K562 (cell line): ENCODE measurements at regions not wholly inside any gene's neighbourhood (a gene's known extent, or its start where the extent isn't known, plus 50 kb on each side); places are given as distances from the start of the nearest gene placed in this dataset.

Experiments used
- ETV5 ChIP-seq: sonication (generic); formaldehyde crosslinking; IDR thresholded peaks from 2 replicates; pipeline ENCODE4 v1.4.0; 2020; ENCODE audit warnings: low read depth, mild to moderate bottlenecking, missing genetic modification reagents
- POLR2A ChIP-seq: fragments of 450-650 bp; conservative IDR thresholded peaks from 2 replicates; pipeline ENCODE4 v1.6.1; 2016
- POLR2AphosphoS5 ChIP-seq: IDR thresholded peaks from 2 replicates; pipeline ENCODE4 v1.6.1; 2011; ENCODE audit warnings: mild to moderate bottlenecking, low read depth, low read length, moderate library complexity; ENCODE audit not compliant: control insufficient read depth, insufficient read depth
- TF ChIP-seq, protein P1 (sequence below), 3 experiments: IDR thresholded peaks in 2 of 3; conservative IDR thresholded peaks in 1 of 3; 2 replicates each; pipeline ENCODE4 v1.5.1; 2011 to 2012; ENCODE audit warnings: low read length in 3 of 3, mild to moderate bottlenecking in 3 of 3, control low read depth in 2 of 3, improper control_type of control experiment in 1 of 3, inconsistent platforms in 1 of 3, low read depth in 1 of 3, mixed read lengths in 1 of 3, moderate library complexity in 1 of 3; ENCODE audit not compliant: insufficient read depth in 2 of 3
- TF ChIP-seq, protein P2 (sequence below), 2 experiments: fragments of 450-650 bp; IDR thresholded peaks; 2 replicates each; pipeline ENCODE4 v1.6.1; 2016
- TF ChIP-seq, protein P3 (sequence below): fragments of 250-450 bp; sonication (Bioruptor Pico); IDR thresholded peaks from 2 replicates; pipeline ENCODE4 v1.8.0; 2022; ENCODE audit warnings: moderate library complexity, mild to moderate bottlenecking, inconsistent platforms

DNA sequence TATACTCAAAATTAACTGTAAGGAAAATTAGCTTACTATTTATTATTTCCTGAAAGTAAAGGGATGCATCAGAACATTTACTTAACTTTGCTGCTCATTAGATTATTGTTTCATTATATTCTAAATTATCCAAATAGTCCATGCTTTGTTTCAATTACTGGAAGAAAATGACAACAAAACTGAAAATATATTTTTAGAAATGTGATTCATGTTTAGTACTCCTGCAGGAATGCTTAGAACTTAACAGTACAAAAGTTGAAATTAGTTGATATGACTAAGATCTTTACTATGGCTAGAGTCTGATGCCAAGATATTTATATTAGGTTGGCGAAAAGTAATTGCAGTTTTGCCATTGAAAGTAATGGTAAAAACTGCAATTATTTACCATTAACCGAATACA is 660.5 kb upstream of the PABPC4L start:
- TF ChIP-seq, protein P1, sequence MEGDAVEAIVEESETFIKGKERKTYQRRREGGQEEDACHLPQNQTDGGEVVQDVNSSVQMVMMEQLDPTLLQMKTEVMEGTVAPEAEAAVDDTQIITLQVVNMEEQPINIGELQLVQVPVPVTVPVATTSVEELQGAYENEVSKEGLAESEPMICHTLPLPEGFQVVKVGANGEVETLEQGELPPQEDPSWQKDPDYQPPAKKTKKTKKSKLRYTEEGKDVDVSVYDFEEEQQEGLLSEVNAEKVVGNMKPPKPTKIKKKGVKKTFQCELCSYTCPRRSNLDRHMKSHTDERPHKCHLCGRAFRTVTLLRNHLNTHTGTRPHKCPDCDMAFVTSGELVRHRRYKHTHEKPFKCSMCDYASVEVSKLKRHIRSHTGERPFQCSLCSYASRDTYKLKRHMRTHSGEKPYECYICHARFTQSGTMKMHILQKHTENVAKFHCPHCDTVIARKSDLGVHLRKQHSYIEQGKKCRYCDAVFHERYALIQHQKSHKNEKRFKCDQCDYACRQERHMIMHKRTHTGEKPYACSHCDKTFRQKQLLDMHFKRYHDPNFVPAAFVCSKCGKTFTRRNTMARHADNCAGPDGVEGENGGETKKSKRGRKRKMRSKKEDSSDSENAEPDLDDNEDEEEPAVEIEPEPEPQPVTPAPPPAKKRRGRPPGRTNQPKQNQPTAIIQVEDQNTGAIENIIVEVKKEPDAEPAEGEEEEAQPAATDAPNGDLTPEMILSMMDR (IDR thresholded peaks at IDR 0.05 in 2 of 3, conservative IDR thresholded peaks at IDR 0.05 in 1 of 3; ENCODE audit: insufficient read depth in 2 of 3, low read depth in 1 of 3, low read length in 3 of 3) = no peak
- TF ChIP-seq POLR2A = no peak
- TF ChIP-seq POLR2AphosphoS5 = no peak
- TF ChIP-seq, protein P2, sequence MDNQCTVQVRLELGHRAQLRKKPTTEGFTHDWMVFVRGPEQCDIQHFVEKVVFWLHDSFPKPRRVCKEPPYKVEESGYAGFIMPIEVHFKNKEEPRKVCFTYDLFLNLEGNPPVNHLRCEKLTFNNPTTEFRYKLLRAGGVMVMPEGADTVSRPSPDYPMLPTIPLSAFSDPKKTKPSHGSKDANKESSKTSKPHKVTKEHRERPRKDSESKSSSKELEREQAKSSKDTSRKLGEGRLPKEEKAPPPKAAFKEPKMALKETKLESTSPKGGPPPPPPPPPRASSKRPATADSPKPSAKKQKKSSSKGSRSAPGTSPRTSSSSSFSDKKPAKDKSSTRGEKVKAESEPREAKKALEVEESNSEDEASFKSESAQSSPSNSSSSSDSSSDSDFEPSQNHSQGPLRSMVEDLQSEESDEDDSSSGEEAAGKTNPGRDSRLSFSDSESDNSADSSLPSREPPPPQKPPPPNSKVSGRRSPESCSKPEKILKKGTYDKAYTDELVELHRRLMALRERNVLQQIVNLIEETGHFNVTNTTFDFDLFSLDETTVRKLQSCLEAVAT (IDR thresholded peaks at IDR 0.05) = no peak
- no peak for TF ChIP-seq ETV5 (CRISPR knock-in tag)
- TF ChIP-seq, protein P3, sequence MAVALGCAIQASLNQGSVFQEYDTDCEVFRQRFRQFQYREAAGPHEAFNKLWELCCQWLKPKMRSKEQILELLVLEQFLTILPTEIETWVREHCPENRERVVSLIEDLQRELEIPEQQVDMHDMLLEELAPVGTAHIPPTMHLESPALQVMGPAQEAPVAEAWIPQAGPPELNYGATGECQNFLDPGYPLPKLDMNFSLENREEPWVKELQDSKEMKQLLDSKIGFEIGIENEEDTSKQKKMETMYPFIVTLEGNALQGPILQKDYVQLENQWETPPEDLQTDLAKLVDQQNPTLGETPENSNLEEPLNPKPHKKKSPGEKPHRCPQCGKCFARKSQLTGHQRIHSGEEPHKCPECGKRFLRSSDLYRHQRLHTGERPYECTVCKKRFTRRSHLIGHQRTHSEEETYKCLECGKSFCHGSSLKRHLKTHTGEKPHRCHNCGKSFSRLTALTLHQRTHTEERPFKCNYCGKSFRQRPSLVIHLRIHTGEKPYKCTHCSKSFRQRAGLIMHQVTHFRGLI (CRISPR knock-in tag) = no peak
